ENCODE measurements at regions not wholly inside any gene's neighbourhood (a gene's known extent, or its start where the extent isn't known, plus 50 kb on each side); places are given as distances from the start of the nearest gene placed in this dataset.

DNA sequence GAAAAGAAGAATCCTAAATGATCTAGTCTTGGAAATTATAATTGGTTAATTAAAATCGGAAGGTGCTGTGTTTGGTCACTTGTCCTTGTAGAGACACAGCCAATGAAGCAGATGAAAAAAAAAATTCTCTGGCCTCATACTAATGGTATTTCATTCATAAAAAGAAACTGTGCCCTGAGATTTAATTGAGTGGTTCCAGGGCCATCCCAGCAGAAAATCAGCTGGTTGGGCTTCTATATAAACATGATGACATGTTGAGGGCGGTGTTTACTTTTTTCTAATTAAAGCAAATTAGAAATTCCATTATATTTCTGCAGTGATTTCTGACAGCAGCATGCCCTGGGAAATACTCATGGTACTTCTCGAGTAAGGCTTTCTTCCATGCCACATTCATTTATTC lies 191.9 kb upstream of the KCNJ16 start:
- TF ChIP-seq, protein P1, sequence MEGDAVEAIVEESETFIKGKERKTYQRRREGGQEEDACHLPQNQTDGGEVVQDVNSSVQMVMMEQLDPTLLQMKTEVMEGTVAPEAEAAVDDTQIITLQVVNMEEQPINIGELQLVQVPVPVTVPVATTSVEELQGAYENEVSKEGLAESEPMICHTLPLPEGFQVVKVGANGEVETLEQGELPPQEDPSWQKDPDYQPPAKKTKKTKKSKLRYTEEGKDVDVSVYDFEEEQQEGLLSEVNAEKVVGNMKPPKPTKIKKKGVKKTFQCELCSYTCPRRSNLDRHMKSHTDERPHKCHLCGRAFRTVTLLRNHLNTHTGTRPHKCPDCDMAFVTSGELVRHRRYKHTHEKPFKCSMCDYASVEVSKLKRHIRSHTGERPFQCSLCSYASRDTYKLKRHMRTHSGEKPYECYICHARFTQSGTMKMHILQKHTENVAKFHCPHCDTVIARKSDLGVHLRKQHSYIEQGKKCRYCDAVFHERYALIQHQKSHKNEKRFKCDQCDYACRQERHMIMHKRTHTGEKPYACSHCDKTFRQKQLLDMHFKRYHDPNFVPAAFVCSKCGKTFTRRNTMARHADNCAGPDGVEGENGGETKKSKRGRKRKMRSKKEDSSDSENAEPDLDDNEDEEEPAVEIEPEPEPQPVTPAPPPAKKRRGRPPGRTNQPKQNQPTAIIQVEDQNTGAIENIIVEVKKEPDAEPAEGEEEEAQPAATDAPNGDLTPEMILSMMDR (IDR thresholded peaks at IDR 0.05), result no peak
- TF ChIP-seq EP300 (IDR thresholded peaks at IDR 0.05), result no peak

Measured in suprapubic skin (tissue), 3 donors.